8988T (cell line): ENCODE measurements at regions not wholly inside any gene's neighbourhood (a gene's known extent, or its start where the extent isn't known, plus 50 kb on each side); places are given as distances from the start of the nearest gene placed in this dataset.

Experiments used
- DNase-seq: peaks from one replicate; pipeline ENCODE4 v3.0.0; 2011

DNA sequence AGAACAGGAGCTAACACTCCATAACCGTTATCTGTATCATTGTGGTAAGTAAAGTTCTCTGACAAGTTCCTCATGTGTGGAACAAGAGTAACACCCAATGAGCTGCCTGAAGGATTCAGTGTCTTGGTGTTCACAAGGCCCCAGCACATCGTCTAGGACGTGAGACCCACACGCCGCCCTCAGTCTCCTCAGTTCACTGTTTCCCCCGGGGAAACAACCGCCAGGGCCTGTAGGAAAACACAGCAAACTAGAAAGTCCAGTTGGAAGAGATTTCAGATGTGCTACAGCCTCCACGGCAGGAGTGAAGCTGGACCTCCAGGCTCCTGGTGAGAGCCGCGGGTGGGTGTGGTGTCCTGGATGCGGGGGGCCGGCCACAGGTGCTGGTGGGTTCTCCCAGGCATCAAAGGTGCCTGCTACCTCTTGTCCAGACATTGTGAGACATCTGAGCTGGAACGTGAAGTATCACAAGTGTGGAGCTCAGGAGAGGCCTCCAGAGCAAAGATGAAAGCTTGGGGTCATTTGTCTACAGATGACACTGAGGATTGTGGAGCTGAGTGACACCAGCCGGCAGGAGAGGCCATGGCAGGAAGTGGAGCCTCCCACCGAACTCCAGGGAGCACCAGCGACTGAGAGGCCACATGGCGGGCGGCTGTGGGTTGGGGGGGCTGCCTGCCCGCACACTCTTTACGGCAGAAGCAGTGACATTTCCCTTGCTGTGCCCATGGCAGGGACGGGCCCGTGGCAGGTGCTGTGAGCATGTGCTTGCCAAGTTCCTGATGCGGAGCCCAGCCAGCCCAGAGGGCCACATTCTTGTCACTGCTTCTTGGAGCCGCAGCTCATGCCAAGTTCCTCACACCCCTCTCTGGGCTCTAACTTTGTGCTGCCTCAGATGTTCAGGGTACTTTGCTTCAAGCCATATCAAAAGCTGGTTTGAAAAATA is 131.2 kb downstream of the TMEM18 start:
- DNase-seq: no peak

DNA sequence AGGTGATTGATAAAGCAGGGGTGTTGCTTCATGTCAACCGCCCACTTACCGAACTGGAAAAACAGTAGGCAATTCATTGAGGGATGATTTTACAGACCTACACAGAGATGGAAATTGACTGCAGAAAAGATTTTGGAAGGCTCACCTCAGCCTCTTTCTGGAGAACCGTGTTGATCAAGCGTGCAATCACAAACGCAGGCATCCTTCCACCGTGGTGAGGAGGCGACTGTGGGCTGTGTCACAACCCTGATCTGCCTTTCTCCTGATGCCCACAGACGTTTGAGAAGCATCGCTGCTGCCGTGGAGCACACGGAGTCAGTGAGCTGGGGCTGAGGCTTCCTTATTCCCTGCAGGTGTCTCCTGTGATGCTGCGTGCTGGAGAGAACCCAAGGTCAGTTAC is 132.0 kb downstream of the TMEM18 start:
- no peak for DNase-seq

DNA sequence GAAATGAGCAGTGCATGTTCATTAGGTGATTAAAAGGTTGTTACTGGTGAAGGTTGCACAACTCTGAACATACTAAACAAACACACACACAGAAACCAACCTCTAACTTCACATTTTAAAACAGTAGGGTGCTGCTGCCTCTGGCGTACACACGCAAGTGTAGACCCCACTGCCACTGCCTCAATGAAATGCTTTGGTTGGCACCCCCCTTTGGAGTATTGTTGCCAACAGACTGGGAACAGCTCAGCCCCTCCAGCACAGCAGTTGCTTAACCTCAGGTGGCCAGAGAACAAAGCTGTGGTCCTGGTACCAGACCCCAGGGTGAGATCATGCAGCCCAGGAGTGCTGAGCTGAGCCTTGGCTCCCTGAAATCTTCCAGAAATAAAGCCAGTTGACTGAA is 138.6 kb downstream of the TMEM18 start:
- no peak for DNase-seq

DNA sequence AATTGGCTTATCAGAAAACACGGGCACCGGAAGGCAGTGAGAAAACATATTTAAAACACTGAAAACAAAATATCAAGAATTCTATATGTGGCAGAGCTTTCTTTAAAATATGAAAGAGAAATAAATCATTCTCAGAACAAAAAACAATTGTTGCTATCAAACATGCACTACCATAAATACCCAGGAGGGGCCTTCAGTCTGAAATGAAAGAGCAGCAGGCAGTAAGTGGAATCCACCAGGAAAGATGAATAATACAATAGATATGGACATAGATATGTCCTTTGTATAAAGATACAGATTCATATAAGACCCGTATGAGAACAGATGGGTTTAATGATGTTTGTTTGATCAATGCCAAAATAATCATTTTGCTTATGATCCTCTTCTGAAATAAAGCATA is 142.0 kb downstream of the TMEM18 start:
- no peak for DNase-seq

DNA sequence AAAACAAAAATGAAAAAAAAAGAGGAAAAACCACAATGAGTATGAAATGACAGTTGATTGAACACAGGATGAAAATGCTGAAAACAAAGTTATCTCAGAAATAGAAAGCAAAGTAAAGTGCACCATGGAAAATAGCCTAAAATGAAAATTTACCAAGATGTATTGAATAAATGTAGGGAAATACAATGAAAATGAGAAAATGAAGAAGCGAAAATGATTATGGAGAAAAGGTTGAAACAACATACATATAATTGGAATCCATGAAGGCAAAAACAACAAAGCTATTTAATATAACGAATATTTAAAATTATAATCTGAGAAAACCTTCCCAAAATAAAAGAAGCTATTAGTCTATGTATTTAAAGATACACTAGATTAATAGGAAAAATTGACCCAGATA is 147.4 kb downstream of the TMEM18 start:
- no peak for DNase-seq

DNA sequence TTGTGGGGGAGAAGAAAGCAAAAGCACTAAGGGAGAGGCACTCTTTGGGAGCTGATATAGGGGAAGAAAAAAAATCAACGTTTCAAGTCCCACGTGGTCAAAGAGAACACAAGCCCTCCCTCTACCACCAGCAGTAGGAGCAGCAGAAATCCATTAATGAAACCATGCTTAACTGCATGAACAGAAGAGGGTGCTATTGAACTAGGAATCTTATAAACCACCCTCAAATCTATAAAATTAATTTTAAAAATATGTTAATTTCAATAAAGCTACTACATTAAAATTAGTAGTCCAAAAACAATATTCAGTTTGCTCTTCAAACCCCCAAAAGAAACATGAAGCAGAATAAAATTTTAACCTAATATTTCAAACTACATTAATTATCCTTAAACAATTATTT is 147.8 kb downstream of the TMEM18 start:
- no peak for DNase-seq

DNA sequence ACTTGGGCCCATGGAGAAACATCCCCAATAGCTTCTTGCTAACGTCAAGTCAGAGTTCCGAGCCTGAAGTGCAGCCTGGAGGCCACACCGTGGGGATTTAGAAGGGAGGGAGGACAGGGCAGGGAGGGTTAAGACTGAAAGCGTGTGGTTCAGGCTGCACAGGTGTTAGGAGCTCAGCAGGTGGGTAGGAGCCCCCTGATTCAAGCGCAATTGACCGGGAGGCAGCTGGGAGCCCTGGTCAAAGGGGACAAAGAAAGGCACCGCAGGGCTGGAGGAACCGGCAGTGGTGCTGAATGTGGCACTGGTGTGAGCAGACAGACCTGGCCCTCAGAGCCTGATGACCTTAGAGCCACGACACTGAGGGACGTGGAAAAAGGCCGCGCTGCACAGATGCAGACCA is 149.6 kb downstream of the TMEM18 start:
- DNase-seq: no peak

DNA sequence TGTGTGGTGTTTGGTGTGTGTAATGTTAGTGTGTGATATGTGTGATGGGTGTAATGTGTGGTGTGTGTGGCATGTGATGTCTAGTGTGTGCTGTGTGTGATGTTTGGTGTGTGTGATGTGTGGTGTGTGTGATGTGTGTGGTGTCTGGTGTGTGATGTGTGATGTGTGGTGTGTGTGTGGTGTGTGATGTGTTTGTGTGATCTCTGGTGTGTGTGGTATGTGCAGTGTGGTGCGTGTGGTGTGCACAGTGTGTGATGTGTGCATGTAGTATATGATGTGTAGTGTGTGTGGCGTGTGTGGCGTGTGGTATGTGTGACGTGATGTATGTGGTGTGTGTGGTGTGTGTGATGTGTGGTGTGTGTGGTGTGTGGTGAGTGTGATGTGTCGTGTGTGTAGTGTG is 150.3 kb downstream of the TMEM18 start:
- no peak for DNase-seq

DNA sequence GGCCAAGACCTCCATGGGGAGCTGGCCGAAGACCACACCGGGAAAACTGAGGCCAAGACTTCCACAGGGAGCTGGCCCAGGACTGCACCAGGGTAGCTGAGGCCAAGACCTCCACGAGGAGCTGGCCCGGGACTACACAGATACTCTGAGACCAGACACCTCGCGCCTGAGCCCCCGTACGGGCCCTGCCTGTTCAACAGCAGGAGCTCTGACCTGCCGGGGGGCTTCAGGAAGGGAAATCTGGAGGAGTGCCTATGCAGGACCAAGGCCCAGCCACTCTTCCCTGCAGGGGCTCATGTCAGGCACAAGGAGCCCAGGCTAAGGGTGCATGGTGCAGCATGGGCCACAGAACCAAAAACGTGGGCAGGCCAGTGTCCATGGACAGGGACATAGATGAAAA is 151.6 kb downstream of the TMEM18 start:
- DNase-seq: no peak

DNA sequence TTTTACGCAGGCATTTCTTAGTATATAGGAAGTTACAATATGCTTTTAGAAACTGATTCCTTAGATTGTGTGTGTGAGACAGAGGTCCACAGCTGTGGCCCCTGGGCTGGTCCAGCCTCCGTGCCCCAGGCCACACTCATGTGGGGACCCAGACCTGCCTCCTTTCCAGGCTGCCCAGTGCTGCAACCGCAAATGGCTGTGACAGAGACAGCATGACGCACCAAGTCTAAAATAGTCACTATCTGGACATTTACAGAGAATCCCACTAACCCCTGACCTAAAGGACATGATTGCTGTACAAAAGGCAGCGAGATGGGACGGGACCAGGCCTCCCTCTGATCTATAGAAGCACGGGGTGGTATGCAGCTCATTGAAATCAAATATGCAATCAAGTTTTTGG is 152.2 kb downstream of the TMEM18 start:
- no peak for DNase-seq

DNA sequence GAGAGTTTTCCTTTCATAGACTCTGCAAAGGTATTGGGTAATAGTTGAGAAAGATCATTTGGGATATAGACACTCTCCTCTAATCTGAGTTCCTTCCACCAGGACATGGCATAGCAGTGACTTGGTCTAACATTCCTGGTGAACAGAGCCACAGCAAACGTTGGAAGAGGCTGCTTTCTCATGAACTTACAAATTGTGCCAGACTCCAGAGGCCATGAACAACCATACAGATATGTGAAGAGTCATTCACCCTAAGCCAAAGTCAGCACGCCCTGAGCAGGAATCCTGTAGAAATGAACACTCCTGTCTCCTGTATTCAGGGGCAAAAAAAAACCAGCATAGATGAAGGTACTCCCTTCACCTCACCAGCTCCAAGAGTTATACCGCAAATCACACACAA is 152.8 kb downstream of the TMEM18 start:
- no peak for DNase-seq

DNA sequence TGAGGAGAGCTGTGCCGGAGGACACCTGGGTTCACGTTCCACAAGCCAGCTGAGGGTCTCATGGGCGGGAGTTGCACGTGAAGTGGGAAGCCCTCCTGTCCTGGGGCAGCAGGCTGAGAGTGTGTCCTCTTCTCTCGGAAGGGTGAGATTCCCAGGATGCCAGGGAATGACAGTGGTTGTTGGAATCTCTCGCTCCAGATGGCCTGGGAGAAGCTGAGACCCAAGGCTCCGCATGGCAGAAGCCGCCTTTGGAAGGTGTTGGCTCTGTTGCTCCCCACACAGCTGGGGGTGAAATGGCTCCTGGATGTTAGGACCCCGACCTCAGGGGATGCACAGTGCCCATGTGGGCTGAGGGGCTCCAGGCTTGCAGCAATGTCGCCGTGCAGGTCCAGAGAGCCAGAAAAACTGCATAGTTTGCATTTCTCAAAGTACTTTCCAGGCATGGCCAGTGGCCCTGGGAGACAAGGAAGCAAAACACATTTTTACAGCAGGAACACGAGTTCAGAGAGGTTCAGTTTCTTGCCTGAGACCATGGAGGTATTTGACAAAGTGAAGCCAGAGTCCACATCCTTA is 153.4 kb downstream of the TMEM18 start:
- DNase-seq: no peak

DNA sequence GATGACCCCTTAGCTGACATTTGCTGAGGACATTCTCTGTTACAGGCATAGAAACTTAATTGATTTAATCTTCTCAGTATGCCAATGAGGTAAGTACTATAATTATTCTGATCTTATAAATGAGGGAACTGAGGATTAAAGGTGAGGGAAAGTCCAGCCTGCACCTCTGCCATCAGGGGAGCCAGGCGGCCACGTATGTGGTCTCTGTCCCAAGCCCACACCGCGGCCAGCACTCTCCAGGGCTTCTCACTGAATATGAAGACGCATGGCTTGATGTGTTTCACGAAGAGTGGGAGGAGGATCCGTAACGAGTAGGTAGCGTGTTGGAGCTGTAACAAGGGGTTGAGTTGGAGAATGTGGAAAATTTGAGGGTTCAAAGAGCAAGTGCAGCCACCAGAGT is 154.4 kb downstream of the TMEM18 start:
- DNase-seq: no peak

DNA sequence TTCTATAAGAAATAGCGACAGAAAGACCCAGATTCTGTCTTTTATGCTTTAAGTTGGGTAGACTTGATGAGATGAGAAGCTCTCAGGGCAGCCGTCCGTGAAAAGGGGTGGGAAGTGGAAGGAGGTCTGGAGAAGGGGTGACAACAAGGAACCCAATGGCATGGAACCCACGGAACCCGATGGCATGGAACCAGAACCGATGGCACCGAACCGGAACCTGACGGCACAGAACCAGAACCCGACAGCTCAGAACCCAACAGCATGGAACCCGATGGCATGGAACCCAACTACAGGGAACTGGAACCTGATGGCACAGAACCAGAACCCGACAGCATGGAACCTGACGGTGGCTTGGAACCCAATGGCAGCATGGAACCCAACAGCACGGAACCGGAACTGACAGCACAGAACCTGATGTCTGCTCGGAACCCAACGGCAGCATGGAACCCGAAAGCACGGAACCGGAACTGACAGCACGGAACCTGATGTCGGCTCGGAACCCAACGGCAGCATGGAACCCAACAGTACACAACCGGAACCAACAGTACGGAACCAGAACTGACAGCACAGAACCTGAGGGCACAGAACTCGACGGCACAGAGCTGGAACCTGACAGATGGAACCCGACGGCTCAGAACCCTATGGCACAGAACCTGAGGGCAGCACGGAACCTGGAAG is 155.2 kb downstream of the TMEM18 start:
- no peak for DNase-seq

DNA sequence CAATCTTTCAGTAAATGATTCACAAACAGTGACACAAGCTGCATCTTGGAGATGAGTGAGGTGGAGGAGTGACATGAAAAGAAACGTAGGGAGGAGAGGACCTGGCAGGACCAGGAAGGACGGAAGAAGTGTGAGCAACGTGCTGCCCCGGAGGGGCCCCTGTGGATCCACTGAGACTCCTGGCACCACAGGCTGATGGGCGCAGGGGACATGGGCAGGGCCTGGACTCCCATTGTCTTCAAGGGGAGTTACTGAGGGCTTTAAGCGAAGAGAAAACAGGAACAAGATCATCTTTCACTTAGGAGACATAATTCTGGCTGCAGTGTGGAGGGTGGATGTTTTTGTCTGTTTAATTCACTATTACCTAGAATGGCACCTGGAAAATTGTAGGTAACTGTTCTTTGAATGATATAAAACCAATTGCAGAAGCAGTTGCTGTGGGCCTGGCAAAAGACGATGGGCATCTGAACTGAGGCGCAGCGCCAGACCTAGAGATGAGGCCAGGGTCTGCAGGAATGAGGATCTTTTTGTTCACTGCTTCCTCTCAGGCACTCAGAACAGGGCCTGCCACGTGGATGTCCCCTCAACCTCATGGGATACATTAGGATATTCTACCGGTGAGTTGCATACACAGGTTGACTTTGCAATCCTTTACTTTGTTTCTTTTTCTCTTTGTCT is 156.4 kb downstream of the TMEM18 start:
- DNase-seq: no peak

DNA sequence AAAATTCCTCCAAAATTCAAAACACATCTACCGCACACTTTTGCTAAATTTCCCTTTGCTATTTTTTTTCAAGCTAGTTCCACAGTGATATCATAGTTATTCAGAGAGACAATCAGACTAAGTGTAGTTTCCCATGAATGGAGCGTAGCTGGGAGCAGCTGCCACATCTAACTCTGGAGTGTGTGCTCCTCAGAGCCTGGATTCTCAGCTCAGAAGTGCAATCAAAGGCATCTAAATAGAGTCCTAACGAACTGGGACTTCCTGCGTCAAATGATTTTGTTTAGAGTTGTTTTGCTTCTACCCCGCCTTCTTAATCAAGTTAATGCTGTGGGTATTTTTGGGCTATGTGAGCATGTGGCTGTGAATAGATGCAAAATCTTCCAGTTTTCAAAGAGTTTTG is 160.3 kb downstream of the TMEM18 start:
- DNase-seq: no peak

DNA sequence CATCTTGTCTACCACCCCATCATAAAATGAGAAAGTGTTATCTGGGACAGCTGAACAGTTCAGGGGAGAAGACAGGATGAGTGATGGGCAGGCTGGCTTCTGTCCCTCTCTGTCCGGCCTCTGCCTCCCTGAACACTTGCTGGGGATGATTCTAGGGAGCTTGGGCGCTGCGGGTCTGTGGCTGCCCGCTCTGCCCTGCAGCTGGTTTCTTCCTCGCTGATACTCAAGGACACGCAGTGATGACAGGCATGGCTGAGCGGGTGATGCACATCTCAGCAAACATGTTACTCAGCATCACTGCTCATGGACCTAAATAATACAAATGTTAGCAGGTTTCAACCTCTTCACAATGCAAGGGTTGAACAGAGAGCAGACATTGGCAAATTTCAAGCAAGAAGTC is 161.1 kb downstream of the TMEM18 start:
- DNase-seq: no peak

DNA sequence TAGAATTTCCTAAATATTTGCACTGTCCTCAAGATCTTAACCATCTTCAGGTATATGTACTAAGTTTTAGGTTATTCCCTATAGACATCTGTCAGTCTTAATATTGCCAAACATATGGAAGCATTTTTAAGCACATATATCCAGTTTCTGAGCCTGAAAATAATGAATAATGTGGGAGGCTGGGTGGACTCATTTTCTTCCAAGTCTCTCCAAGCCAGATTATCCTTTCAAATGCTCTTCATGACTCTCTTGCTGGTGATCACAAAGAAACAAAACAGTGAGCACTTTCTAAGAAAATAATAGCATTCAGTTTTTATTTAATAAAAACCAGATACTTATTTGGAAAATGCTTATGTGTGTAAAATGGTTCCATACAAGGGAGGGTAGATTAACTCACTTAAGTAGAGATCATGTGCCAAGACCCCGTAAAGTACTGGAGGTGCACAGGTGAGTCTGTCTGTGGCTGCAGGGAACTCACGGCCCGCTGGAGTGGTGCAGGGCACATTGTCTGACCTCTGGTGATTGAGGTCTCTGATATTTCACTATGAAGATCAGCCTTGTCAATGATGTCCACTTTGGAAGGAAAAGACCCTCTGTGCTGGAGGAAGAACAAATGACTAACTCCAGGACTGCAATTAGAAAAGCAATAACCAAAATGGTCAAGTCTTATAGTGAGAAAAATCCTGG is 161.6 kb downstream of the TMEM18 start:
- DNase-seq: no peak

DNA sequence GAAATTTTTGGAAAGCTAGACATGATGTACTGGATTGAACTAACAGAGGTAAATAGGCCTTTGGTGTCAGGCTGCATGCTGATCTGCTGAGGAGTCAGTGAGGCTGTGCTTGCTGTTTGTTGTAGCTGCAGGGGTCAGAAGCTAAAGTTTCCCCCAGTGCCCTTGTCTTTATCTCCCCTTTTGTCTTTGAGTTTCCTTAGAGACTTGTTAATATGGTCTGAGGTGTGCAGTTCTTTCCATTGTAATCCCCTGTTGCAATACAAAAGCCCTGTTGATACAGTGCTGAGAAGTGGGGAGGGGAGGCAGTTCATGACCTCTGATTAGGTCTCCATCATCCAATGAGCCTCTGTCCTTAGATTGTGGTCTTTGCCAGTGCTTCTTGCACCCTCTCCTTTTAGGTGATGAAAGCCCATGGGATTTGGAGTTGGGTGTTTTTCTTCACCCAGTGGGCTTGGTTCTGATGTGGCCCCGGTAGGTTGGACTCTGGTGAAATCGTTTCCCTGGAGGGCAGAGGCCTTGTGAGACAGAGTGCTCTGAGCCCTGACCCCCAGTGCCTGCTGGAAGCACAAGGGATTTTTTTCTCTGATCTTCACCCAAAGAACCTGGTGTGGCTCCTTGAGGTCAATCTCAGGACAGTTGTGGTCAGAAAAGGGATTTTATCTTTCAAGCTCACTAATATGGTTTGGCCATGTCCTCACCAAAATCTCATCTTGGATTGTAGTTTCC is 163.1 kb downstream of the TMEM18 start:
- DNase-seq: no peak

DNA sequence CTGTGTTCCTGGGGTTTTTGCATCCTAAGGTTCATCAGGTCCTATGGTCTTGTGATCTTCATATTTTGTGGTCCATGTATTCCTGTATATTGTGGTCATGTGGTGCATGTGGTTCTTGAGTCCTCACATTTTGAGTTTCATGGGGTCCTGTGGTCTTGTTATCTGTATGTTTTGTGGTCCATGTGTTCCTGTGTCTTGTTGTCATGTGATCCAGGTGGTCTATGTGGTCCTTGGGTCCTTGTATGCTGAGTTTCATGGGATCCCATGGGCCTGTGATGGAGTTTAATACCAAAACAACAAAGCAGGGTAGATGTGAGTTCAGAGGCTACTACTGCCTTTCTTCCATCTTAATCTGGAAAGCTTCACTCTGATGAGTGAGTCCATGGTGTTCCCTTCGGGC is 166.4 kb downstream of the TMEM18 start:
- no peak for DNase-seq

DNA sequence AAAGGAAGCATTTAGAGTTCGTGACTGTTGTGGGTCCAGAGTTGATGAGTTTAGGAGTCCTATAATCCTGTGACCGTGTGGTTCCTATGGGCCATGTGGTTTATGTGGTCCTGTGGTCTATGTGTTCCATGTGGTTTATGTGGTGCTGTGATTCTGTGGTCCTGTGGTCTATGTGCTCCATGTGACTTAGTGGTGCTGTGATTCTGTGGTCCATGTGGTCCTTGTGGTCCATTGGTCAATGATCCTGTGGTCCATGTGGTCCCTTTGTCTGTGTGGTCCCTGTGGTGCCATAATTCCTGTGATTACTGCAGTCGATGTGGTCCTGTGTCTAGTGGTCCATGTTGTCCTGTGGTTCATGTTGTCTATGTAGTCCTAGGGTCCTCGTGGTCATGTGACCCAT is 167.3 kb downstream of the TMEM18 start:
- DNase-seq: no peak

DNA sequence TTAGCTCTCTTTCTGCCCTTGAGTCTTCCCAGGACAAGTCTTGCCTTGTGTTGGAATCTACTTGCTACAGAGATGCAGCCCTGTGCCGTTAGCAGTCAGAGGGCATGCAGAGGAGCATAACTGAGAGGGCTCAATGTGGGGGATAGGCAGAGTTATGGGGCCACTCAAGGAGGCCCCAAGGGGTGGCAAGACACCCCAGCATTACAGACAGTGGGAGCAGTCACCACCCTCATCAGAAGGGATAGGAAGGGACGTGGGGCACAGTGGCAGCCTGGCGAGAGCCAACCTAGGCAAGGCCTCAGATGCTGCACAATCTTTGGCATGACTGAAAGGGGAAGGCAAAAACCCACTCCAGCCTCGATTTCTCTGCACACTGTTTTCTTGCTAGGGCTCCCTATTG is 169.1 kb downstream of the TMEM18 start:
- no peak for DNase-seq
